RKO (cell line): ENCODE measurements at regions not wholly inside any gene's neighbourhood (a gene's known extent, or its start where the extent isn't known, plus 50 kb on each side); places are given as distances from the start of the nearest gene placed in this dataset.
A peak's percentile ranks its signal among the peaks of the same experiment; 100 is the strongest.

Experiments
- DNase-seq: peaks from one replicate; pipeline ENCODE4 v3.0.0-alpha.2; 2016; ENCODE audit warnings: low spot score

DNA sequence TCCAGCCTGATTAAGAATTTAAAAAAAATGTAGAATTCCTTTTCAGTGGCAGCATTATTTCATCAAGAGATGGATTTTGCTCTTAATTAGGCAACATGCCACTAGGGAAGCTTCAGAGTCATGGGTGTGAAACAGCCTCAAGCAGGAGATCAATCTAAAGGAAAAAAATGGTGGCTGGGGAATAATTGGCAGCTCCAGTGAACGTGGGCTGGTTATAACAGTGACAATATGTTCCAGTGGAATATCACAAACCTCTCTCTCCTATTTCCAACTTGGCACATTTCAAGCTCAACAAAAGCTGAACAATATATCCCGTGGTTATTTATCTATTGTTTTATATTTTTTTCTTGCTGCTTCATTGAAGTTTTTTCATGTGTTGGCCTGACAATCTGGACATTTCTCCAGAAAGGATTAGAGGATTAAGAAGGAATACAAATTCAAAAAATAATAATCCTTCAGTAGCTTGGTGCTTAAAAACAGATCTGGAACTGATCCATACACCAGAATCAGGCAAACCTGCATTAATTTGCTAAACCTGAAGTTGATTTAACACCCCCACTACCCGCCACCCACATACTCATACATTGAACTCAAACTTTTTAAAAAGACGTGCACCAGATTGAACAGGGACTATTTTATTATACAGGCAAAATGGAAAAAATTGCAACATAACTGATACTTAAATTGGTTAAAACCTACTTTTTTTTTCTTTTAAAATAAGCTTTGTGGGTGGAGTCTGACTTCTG, 255.9 kb upstream of the SPRED2 start:
- DNase-seq = no peak

DNA sequence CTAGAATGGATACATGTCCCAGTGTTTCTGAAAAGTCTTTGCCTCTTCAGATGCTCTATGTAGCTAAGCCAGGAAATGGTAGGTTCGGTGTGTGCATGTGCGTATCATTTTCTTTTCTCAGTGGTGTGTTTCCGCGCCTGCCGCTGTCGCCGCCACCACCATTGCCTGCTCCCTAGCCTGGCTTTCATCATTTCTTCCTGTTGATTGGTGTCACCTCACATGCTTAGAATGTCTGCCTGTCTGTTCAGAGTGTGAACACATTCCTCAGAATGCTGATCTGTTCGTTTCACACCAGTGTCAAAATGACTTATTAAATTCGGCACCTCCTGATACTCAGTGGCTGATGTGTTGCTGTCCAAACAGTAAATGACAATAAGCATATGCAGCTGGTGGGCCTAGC, 255.2 kb upstream of the SPRED2 start:
- DNase-seq = no peak

DNA sequence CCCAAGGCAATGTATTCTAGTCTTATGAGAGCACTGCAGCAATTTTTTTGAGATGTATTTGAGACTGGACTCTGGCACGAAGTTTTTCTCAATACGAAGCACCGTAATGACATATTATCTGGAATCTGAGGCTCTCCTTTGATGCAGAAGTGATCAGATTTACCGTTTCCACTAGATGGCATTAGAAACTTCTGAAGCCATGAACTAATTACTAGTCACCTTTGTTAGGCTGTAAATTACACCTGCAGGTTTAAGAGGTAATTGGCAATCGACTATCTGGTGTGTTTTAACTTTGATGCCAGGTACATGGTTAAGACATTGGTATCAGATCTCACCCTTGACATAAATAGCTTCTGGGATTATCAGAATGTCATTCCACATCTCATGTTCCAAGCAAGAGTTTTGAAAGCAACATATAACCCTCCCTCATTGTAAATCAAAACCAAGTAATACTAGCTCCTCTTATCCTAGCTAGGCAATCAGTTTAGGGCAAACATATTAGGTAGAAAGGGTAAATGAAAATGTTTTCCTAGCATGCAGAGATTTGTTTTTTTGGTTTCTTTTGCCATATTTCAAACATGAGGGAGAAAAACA, 254.6 kb upstream of the SPRED2 start:
- peak; percentile 9 for DNase-seq

DNA sequence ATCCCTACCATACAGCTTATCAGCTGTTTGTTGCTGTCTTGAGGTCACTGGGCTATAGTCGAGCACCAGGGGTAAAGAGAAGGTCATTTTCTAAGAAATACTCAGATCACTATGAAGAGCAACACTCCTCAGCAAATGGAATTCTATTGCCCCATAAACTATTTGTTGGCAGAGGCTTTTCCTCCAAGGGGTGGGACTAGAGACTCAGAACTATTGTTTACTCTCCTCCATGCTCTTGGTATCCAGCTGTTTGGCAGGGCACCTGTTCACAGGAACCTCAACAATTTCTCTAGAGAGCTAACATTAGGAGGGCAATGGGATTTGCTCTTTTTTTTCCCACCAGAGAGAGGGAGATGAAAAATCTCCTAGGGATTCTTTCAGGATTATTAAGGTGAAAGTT, 249.1 kb upstream of the SPRED2 start:
- DNase-seq = no peak

DNA sequence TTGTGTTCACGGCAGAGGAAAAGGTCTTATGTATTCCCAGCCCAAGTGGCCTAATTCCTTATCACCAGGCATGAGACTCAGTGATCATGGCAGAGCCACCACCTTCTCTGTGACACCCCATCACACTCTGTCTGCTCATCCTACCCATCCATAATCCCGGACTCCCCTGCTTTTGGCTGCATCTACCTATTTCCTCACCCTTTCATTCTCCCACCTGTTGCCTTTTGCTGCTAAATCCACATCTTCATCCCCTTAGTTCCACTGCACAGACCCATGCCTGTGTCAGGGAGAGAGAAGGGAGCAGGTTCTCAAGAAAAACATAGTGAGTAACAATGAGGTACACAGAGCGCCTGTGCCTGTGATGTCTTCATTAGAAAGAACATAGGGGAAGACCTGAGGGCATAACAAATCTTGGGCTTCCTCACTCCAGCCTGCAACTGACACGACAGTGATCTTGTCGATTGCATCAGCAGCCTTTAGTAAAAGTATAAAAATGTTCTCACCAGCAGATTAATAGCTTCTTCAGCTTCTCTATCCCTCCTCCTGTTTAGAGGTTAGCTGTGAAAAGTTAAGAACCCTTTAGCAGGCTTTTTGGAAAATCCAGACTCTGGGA, 246.5 kb upstream of the SPRED2 start:
- no peak for DNase-seq

DNA sequence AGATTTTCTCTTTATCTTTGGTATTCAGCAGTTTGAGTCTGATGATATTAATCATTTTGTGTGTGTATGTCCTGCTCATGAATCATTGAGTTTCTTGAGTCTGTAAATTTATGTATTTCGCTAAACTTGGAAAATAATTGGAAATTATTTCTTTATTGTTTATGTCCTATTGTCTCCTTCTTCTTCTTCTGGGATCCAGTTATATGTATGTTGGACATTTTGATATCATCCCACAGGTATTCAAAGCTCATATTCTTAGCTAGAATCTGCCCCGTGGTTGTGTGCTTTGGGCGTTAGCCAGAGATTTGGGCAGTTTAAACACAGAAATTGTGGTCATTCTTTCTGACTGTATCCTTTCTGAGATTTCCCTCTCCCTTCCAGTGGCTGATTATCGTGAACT, 243.0 kb upstream of the SPRED2 start:
- no peak for DNase-seq

DNA sequence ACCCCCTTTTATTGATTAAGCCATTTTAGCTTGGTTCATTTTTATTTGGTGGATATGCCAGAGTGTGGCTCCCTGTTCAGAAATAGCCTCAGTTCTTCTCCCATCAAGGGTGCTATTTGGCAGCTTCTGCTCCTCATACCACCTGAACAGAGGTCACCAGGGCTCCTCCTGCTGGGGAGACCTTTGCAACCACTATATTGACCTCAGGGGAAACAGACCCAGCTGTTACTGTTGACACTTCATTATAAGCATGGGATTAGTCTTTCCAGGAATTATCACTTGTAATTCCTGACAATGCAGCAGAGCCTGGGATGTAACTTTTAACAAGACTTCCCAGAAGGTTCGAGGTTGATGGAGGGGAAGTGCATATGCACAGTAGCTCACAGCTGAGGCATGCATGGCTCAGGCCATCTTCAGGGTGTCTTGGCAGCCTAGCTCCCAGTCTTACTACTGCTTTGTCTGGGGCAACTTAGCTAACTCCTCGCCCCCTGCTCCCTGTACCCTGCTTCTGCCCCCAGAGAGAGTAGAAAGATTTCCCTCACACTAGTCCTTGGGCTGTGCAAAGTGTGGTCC, 239.4 kb upstream of the SPRED2 start:
- no peak for DNase-seq

DNA sequence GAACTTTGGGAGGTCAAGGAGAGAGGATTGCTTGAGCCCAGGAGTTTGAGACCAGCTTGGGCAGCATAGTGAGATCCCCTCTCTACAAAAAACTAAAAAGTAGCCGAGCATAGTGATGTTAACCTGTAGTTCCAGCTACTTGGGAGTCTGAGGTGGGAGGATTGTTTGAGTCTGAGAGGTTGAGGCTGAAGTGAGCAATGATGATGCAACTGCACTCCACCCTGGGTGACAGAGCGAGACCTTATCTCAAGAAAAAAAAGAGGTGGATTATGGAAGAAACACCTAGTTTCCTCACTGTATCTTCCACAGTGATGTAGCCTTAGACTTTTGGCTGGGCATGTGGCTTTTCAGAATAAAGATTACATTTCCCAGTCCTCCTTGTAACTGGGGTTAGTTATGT, 237.2 kb upstream of the SPRED2 start:
- no peak for DNase-seq

DNA sequence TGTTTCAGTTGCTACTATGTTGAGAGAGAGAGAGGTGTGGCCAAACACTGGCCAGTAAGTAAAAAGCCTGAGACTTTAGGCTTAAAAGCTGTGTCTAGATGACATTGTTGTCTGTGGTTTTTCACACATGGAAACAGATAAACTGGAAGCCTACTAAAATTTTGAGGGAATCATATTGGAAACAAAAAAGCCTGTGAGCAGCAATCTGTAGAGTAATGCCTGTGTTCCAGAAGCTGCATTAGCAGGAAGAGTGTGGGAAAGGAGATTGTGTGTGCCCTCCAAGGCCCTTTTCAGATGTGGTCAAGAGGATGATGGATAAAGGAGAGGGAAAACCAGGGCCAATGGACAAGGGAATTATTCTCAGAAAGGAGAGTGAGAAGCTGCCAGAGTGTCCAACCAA, 236.3 kb upstream of the SPRED2 start:
- DNase-seq = no peak

DNA sequence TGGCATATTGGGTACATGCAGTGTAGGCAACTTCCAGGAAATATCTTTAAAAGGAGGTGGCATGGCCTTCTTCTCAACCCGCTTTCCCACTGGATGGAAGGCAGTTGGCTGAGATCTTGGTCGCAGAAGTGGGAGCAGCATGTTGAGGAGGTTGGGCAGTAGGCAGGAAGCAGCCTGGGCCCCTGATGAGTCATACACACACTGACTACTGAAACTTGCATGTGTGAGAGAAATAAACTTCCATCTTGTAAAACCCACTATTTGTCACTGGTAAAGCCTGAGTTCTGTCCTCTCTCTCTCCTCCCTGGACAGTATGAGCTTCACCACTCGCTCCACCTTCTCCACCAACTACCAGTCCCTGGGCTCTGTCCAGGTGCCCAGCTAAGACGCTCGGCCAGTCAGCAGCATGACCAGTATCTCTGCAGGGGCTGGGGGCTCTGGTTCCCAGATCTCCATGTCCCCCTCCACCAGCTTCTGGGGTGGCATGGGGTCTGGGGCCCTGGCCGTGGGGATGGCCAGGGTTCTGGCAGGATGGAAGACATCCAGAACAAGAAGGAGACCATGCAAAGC, 233.8 kb upstream of the SPRED2 start:
- DNase-seq = peak; percentile 25

DNA sequence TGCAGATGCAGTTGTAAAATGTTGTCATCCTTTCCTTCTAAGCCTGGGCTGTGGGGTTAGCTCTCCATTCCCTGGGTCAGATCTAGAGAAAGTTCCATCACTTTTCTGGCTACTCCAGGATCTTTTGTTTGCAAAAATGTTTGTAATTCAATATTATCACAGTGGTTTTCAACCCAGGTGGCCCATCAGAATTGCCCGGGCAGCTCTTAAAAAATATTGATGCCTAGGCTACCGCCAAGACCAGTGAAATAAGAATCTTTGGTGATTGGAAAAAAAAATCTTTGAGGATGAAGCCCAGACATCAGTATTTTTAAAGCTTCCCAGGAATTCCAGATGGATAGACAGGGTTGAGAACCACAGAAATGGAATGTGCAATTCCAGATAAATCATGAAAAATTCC, 232.5 kb upstream of the SPRED2 start:
- DNase-seq = no peak

DNA sequence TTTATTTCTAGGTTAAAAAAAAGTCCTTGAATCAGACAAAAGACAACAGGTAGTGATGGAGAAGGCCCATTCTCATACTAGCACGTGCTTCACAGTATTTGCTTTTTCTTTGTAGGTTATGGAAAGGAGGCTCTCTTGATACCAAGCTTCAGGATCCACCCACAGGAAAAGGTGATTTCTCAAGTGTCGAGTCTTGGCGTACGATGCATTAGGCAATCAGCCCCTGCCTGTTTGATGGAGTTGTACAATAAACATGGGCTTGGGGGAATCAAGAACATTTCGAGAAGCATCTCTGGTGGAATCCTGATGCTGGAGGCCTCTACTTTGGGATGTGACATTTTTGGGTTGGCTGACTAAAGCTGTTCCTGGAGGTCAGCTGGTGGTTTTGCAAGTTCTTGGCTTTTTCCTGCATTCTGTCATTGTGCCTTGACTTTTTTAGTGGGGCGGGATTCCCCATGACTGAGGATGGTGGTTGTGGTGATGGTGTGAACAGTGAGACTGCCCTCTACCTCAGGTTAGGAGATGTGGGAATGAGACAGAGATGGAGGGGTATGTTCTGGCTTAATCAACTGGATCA, 231.5 kb upstream of the SPRED2 start:
- no peak for DNase-seq

DNA sequence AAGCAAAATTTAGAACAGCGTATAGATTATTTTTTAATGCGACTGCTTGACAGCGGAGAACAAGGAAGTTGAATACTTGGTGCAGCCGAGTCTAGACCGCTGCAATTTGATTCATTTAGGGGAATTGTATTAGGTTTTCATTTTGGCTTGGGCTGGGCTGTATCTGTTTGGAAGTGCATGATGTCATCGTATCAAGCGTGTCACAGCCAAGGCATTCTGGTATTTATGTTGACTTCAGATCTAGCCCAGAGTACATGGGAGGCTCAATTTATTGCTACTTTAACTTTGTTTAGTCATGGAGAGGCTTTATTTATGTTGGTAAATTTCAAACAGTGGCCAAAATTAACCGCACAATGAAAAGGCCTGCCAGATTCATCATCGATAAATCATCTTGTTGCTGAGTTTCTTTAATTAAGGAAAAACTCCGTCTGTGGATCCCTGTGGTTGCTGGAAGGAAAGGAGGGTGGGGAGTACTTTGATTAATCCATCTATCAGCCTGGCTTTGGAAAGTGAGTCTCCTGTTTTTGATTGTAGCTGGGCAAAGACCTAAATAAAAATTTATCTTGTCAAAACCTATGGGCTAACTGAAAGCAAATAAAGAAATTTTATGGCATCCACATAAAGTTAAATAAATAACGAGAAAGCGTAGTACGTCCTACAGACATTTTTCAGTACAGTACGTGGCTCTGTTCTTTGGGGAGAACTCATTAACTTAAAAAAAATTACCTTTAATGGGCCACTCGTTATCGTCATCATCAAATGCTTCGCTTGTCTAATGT, 230.4 kb upstream of the SPRED2 start:
- no peak for DNase-seq

DNA sequence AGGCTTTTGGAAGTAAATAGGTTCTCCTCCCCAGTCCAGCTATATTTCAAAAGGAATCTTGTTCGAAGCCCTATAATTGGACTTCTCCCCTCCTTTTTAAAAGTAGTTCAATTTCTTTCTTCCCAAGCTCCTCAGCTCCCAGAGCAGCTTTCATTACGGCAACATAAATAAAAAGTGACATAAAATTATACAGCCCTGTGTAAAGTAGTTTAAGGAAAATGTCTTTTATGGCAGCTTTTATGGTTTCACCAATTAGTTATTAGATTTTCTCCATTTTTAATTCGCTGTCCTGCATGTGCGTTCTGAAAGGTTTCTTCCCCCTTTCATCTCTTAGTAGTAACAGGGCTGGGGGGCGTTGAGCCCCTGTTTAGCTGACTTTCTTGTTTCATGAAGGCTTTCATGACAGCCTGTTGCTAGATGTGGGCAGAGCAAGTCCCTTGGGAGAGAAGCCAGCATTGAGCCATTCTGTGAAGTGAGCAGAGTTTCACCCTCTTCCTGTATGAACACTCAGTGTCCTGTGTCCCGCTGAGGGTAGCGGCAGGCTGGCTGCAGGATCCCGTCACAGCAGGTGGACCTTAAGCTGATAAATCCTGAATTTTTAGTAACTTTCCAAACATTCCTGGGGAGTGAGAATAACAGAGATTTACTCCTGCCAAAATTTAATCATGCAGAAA, 229.7 kb upstream of the SPRED2 start:
- no peak for DNase-seq

DNA sequence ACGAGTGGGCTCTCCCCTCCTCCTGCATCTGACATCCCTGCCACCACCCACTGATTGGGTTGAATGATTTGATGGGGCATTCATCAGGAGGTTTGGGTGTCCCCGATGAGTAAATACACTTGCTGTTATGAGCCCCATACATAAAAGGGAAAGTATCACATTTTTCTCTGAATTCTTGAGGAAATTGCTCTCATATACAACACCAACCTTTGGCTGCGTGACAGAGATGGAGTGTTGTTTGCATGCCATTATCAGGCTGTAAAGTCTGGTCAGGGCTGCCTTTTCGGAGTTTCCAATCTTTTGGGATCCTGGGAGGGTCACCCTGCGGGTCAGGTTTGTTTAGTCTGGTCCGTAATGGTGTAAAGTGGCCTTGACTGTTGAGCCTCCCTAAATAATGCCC, 227.9 kb upstream of the SPRED2 start:
- no peak for DNase-seq

DNA sequence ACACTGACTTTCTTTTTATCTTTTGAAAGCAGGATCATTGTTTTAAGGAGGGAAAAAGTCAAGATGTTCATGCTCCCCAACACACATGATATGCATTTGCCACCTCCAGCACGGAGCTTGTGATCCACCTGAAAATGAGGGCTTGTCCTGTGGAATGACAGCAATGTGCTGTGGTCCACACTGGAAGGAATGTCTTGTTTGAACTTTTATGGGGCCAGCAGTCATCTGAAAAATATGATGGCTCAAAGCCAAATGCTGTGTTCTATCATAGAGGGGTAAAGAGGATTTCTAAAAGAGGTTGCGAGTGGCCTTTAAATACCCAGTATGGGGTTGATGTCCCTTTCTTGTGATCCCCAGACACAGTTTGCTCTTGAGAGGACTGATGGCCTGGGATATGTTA, 226.5 kb upstream of the SPRED2 start:
- DNase-seq = no peak

DNA sequence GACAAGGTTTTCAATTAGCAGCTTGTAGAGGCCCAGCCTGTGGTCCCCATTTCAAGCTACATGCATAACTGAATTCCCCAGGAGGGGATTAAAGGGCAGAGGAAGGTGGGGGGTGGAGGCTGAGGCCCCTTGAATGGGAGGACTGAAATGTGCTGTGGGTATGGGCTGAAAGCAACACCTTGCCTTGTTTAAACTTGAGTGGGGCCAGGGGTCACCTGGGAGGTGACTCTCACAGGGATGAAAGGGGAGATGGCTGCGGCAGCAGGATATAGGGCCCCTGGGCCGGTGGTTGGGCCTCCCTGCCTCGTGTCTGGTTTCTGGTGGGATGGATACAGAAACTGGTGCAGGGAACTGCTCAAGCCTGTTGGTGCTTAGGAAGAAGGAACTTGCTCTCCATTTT, 225.9 kb upstream of the SPRED2 start:
- DNase-seq = no peak

DNA sequence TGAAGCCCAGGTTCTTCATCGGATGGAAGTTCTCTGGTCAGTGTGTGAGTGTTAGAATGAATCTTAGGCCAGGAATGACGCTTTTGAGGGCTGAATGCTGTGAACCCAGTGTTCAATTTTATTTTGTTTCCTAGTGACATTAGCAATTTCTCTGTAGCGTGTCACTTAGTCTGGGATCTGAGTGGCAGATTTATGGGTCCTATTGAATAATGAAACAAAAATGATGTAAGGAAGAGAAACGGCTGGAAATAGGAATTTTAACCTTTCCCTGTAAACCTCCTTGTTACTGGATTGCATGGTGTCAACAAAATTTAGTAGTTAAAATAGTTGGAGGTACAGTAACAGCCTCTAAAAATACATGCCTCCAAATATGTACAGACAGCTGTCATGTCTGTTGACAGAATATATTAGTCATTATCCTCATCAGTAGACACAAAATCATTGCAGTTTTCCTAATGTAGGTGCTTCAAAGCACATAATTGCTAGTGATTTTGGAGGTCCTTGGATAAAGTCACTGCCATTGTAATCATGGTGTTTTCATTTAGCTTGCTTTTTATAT, 223.8 kb upstream of the SPRED2 start:
- no peak for DNase-seq

DNA sequence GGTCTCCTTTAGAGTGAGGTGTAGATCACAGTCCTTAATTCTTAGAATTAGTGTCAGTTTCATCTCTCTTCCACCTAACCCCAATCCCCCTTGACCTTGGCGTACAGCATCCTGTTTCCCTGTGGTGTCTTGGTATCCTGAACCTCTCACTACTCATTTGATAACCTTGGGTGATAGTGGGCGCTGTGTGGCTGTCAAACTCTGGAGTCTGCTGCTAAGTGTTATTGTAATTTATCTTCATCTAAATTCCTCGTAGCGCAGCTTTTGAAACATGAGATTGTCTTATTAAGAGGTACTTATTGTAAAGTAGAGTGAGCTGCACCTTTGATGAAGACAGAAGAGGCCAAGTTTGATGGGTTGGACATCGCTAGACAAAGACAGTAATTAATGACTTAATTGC, 222.6 kb upstream of the SPRED2 start:
- DNase-seq = no peak

DNA sequence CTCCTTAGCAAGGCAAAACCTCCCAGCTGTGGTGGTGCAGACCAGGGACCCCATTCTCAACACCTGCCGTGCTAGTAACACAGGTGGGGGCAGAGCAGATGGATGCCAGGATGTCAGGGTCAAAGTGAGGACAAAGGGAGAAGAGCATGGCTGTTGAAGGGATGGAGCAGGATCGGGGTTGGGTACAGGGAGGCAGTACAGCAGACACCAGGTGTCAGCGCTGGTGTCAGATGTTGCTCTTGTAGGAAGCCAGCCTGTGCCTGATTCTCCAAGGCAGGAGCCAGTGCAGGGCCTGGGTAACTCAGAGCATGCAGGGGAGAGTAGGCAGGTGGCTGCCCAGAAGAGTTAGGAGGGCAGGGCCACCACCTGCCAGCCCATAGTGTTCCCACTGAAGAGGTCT, 222.1 kb upstream of the SPRED2 start:
- no peak for DNase-seq

DNA sequence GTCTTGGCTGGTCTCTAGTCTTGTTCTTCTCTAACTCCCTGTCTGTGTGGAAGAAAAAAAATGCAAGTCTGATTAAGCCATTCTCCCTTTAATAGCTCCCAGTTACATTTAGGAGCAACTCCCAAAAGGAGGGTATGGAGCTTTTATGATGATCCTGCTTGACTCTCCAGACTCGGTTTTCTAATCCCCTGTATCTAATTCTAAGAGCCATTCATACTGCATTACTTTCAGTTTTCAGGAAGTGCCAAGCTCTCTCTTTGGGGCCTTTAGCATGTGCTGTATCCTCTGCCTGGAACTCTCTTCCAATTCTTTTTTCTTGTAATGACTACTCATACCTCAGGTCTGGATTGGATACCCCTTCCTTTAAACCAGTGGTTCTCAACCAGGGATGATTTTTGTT, 219.7 kb upstream of the SPRED2 start:
- no peak for DNase-seq
